ENCODE measurements at regions not wholly inside any gene's neighbourhood (a gene's known extent, or its start where the extent isn't known, plus 50 kb on each side); places are given as distances from the start of the nearest gene placed in this dataset.

DNA sequence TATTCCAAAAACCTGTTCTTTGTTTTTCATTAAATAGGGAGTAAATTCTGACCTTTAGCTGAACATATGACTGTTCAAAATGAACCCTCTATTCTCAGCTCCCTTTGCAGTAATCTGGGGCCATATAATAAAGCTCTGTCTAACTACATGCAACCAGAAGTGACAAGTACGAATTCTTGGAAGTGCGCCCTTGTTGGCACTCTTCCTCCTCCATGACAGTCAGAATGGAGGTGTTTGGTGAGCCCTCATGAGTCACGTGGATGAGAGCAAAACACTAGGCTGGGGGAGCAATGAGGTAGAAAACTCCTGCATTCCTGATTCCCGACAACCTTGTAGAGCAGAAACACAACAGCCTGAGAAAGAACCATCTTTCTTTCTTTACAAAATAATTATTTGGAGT, 552.9 kb downstream of the FBXO15 start:
- no peaks in the 10 kb centered on the region for H3K9me3 ChIP-seq
- no peaks in the 10 kb centered on the region for H3K27me3 ChIP-seq (ENCODE audit: low read depth)
- in situ Hi-C loops (cut with MboI; ENCODE audit: low sequenced_read_pairs) = no loop called here
- H3K4me1 ChIP-seq = no peaks in the 10 kb centered on the region
- DNase-seq (ENCODE audit: low spot score in 2 of 2) = no peak
- H3K4me3 ChIP-seq = no peak overlapping the region
- H3K36me3 ChIP-seq (replicated peaks) = no peaks in the 10 kb centered on the region

DNA sequence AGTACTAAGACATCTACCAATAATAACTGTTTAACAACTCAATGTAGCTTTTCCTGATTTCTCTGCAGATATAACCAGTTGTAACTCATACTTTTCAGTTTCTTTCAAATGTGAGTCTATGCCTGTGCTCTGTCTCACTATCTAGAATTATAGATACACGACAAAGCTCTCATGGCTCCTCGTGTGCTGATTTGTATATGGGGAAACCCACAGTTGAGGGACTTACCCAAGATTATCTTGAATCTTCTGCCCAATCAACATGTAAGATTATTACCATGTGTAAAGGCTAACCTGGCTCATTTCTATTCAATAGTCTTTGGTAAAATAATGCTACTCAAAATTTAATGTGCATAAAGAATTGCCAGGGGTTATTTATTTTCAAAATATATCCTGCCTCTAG, 554.4 kb downstream of the FBXO15 start:
- Histone ChIP-seq H3K9me3 (no peaks in the 10 kb centered on the region), H3K4me3 (no peak overlapping the region), H3K27me3 (ENCODE audit: low read depth) (no peaks in the 10 kb centered on the region), H3K4me1 (no peaks in the 10 kb centered on the region), H3K36me3 (replicated peaks) (no peaks in the 10 kb centered on the region)
- no peak for DNase-seq (ENCODE audit: low spot score in 2 of 2)
- in situ Hi-C loops (cut with MboI; ENCODE audit: low sequenced_read_pairs) = no loop called here

- H3K36me3 ChIP-seq (replicated peaks) = no peaks in the 10 kb centered on the region
- H3K4me3 ChIP-seq = no peak overlapping the region
- no peak for DNase-seq (ENCODE audit: low spot score in 2 of 2)
- no peaks in the 10 kb centered on the region for H3K4me1 ChIP-seq
- H3K9me3 ChIP-seq = no peaks in the 10 kb centered on the region
- in situ Hi-C loops (cut with MboI; ENCODE audit: low sequenced_read_pairs) = no loop called here
- H3K27me3 ChIP-seq (ENCODE audit: low read depth) = no peaks in the 10 kb centered on the region
Observed at GRCh38 chr18:73590950-73591349, 556.7 kb downstream of the FBXO15 start.

DNA sequence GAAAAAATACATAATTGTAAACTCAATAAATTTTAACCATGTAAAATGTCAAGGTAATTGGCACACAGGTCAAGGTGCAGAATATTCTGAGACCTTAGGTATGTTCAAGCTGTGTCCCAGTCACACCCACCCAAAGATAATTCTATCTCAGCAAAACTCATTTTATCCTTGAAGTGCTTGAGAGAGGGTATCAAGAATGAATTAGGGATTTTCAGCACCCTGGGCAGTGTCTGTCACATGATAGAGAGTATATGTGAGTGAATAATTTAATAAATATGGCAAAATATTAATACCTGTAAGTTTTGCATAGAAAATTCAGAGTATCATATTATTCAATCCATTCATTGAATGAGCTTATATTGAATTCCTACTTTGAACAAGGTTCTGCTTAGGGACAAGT, 567.9 kb downstream of the FBXO15 start:
- Histone ChIP-seq H3K9me3 (no peaks in the 10 kb centered on the region; the same call in 1 of the 2 replicates), H3K4me3 (no peak overlapping the region), H3K4me1 (no peaks in the 10 kb centered on the region), H3K27me3 (ENCODE audit: low read depth) (no peaks in the 10 kb centered on the region), H3K36me3 (replicated peaks) (no peaks in the 10 kb centered on the region)
- no peak for DNase-seq (ENCODE audit: low spot score in 2 of 2)
- in situ Hi-C loops (cut with MboI; ENCODE audit: low sequenced_read_pairs) = no loop called here

DNA sequence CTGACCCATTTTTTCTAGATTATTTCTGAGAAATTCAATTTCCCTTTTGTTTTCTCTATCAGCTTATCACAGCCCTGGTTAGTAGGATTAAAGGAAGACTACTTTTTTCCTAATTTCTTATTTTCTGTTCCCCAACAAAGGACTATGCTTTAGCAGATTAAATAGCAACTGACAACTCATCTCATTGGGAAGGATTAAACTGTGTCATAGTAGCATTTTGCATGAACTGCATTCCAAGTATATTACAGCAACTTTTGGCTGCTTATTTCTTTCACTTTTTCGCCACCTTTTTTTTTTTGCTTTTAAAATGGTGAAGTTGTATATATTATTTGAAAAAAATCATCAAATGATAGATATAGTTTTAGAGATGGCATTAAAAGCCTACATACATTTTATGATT, 570.3 kb downstream of the FBXO15 start:
- no peaks in the 10 kb centered on the region for H3K4me1 ChIP-seq
- in situ Hi-C loops (cut with MboI; ENCODE audit: low sequenced_read_pairs) = no loop called here
- no peaks in the 10 kb centered on the region; the same call in 1 of the 2 replicates for H3K9me3 ChIP-seq
- H3K36me3 ChIP-seq (replicated peaks) = no peaks in the 10 kb centered on the region
- H3K4me3 ChIP-seq = no peak overlapping the region
- DNase-seq (ENCODE audit: low spot score in 2 of 2) = no peak
- H3K27me3 ChIP-seq (ENCODE audit: low read depth) = no peaks in the 10 kb centered on the region

DNA sequence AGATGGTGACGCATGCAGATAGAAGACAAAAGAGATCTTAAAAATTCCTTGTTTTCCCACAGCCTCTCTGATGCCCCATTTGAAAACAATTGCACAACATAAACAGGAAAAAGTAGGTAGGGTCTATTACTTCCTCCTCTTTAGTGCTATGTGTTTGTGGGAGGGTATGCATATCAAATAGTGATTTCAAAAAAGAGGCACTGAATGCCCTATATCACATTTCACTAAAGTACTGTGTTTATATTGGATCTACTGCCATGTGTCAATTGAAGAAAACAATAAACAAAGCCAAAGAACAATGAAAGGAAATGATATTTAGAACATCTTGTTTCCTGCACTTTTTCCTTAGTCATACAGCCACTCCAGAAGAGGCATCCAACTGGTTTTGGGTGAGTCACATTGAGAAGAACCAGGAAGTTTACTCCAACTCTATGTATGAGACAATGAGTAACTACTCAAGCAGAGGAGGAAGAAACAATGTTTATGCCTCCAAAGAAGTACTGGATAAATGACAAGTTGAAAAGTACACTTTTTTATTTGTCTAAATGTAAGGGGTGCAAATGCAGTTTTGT, 583.6 kb downstream of the FBXO15 start:
- no peak for DNase-seq (ENCODE audit: low spot score in 2 of 2)
- no peaks in the 10 kb centered on the region for H3K36me3 ChIP-seq (replicated peaks)
- in situ Hi-C loops (cut with MboI; ENCODE audit: low sequenced_read_pairs) = no loop called here
- H3K4me1 ChIP-seq = no peaks in the 10 kb centered on the region
- no peaks in the 10 kb centered on the region for H3K9me3 ChIP-seq
- no peak overlapping the region for H3K4me3 ChIP-seq
- H3K27me3 ChIP-seq (ENCODE audit: low read depth) = no peaks in the 10 kb centered on the region

DNA sequence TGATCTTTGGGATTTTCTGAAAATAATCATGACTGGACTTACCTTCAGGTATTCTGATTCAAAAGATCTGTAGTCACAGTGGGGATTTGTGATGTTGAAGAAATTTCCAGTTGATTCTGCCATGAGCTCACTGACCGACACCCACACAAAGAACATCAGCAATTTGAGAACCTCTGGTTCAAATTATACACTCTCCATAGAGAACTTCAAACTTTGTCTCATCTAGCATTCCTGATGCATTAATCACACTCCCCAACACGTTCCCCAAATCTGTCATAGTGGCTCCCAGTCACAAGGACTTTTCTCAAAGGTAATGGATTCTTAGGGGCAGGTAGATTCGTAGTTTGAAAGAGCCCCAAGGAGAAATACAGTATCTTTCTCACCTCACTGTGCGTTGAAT, 584.3 kb downstream of the FBXO15 start:
- no peaks in the 10 kb centered on the region for H3K27me3 ChIP-seq (ENCODE audit: low read depth)
- H3K9me3 ChIP-seq = no peaks in the 10 kb centered on the region
- DNase-seq (ENCODE audit: low spot score in 2 of 2) = no peak
- H3K36me3 ChIP-seq (replicated peaks) = no peaks in the 10 kb centered on the region
- in situ Hi-C loops (cut with MboI; ENCODE audit: low sequenced_read_pairs) = no loop called here
- H3K4me3 ChIP-seq = no peak overlapping the region
- H3K4me1 ChIP-seq = no peaks in the 10 kb centered on the region

DNA sequence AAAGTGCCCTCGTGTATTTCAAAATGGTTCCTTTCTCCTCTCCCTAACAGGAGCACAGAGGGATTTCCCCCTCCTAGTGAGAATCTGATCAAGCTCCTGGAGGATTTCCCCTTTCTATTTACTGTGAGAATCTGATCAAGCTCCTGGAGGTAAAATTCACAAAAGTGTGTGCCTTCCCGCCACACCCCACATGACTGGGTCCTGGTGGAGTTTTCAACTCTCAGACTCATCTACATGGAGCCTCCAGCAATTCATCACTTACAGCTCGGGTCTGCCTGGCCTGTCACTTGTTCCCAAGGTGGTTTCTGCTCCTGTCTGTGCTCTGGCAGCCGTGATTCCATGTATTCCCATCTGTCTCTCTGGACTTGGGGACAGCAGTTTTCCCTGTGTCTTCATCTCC, 590.7 kb downstream of the FBXO15 start:
- in situ Hi-C loops (cut with MboI; ENCODE audit: low sequenced_read_pairs) = no loop called here
- DNase-seq (ENCODE audit: low spot score in 2 of 2) = no peak
- Histone ChIP-seq H3K9me3 (no peaks in the 10 kb centered on the region), H3K36me3 (replicated peaks) (no peaks in the 10 kb centered on the region), H3K4me1 (no peaks in the 10 kb centered on the region), H3K27me3 (ENCODE audit: low read depth) (no peaks in the 10 kb centered on the region), H3K4me3 (no peak overlapping the region)

DNA sequence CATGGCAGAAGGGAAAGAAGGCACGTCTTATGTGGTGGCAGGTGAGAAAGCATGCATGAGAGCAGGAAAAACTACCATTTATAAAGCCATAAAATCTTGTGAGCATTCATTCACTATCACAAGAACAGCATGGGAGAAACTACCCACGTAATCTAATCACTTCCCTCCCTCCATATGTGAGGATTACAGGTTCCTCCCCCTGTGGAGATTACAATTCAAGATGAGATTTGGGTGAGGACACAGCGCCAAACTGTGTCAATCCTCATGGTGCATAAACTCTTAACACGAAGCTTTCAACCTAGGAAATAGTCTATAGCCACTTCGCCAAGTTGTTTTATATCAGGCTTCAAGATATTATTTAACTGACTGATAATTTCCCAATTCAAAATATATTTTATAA, 595.5 kb downstream of the FBXO15 start:
- DNase-seq (ENCODE audit: low spot score in 2 of 2) = no peak
- Histone ChIP-seq H3K36me3 (replicated peaks) (no peaks in the 10 kb centered on the region), H3K9me3 (no peaks in the 10 kb centered on the region), H3K4me3 (no peak overlapping the region), H3K27me3 (ENCODE audit: low read depth) (no peaks in the 10 kb centered on the region), H3K4me1 (no peaks in the 10 kb centered on the region)
- in situ Hi-C loops (cut with MboI; ENCODE audit: low sequenced_read_pairs) = no loop called here

DNA sequence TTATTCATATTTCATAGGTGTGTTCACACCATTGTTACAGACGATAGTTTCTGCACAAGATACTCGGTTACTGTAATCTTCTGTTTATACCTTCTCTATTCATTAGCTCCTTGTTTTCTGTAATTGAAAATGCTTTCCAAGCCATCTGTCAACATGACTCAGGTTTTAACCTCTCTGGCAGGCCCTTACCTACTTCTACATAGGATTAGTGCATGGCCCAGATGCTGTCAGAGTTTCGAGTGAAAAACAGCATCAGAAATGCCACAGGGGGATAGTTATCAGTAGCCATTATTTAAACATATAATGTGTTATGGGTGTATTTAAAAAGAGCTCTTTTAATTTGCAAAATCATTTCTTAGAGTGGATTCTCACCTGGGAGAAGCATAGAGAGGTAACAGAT, 596.4 kb downstream of the FBXO15 start:
- no peaks in the 10 kb centered on the region for H3K9me3 ChIP-seq
- H3K4me1 ChIP-seq = no peaks in the 10 kb centered on the region
- H3K27me3 ChIP-seq (ENCODE audit: low read depth) = no peaks in the 10 kb centered on the region
- H3K36me3 ChIP-seq (replicated peaks) = no peaks in the 10 kb centered on the region
- no peak overlapping the region for H3K4me3 ChIP-seq
- in situ Hi-C loops (cut with MboI; ENCODE audit: low sequenced_read_pairs) = no loop called here
- DNase-seq (ENCODE audit: low spot score in 2 of 2) = no peak

DNA sequence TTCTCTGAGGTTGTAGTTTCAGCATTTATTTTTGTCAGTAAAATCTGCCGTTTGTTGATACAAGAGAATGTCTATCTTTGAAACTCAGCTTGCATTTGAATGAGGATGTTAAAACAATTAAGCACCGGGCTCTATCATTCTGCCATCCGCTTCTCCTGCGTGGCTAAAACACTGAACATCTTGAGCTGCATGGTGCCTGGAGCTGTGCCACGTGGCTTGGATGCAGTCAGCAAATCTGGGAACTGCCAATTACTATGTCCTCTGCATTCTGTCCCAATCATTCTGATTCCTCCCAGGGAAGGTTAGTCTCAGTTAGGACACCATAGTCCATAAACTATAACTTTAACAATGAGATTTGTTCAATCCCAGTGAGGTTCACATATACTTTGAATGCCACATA, 598.4 kb downstream of the FBXO15 start:
- Histone ChIP-seq H3K4me1 (no peaks in the 10 kb centered on the region), H3K27me3 (ENCODE audit: low read depth) (no peaks in the 10 kb centered on the region), H3K36me3 (replicated peaks) (no peaks in the 10 kb centered on the region), H3K4me3 (no peak overlapping the region), H3K9me3 (no peaks in the 10 kb centered on the region)
- no peak for DNase-seq (ENCODE audit: low spot score in 2 of 2)
- in situ Hi-C loops (cut with MboI; ENCODE audit: low sequenced_read_pairs) = no loop called here

GRCh38 chr18:73545472-73545871, 602.2 kb downstream of the FBXO15 start:
- no peaks in the 10 kb centered on the region for H3K36me3 ChIP-seq (replicated peaks)
- DNase-seq (ENCODE audit: low spot score in 2 of 2) = no peak
- in situ Hi-C loops (cut with MboI; ENCODE audit: low sequenced_read_pairs) = no loop called here

GRCh38 chr18:73544617-73545016, 603.0 kb downstream of the FBXO15 start:
- in situ Hi-C loops (cut with MboI; ENCODE audit: low sequenced_read_pairs) = no loop called here
- Histone ChIP-seq H3K4me3 (no peak overlapping the region), H3K9me3 (no peaks in the 10 kb centered on the region), H3K4me1 (no peaks in the 10 kb centered on the region), H3K27me3 (ENCODE audit: low read depth) (no peaks in the 10 kb centered on the region), H3K36me3 (replicated peaks) (no peaks in the 10 kb centered on the region)
- DNase-seq (ENCODE audit: low spot score in 2 of 2) = no peak

More at GRCh38 chr18:73545472-73545871, 602.2 kb downstream of the FBXO15 start:
- H3K4me3 ChIP-seq = no peak overlapping the region
- no peaks in the 10 kb centered on the region for H3K27me3 ChIP-seq (ENCODE audit: low read depth)
- H3K4me1 ChIP-seq = no peaks in the 10 kb centered on the region
- H3K9me3 ChIP-seq = no peaks in the 10 kb centered on the region

DNA sequence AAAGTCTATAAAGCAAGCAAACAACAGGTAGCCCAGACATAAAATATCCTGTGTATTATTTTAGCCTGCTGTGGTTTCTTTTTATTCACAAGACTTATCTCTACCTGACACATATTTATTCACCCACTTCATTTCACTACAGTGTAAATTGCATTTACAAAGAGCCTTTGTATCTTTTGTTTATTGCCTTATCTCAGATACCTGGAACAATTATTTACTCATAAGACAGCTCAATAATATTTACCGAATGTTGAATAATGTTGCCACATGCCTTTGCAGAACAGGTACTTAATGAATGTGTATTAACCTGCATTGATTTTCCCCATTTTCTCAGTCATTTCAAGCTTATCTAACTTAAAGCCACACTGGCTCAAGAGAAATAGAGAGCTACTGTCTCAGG, 603.6 kb downstream of the FBXO15 start:
- Histone ChIP-seq H3K4me1 (no peaks in the 10 kb centered on the region), H3K4me3 (no peak overlapping the region), H3K36me3 (replicated peaks) (no peaks in the 10 kb centered on the region), H3K27me3 (ENCODE audit: low read depth) (no peaks in the 10 kb centered on the region), H3K9me3 (no peaks in the 10 kb centered on the region)
- no peak for DNase-seq (ENCODE audit: low spot score in 2 of 2)
- in situ Hi-C loops (cut with MboI; ENCODE audit: low sequenced_read_pairs) = no loop called here

DNA sequence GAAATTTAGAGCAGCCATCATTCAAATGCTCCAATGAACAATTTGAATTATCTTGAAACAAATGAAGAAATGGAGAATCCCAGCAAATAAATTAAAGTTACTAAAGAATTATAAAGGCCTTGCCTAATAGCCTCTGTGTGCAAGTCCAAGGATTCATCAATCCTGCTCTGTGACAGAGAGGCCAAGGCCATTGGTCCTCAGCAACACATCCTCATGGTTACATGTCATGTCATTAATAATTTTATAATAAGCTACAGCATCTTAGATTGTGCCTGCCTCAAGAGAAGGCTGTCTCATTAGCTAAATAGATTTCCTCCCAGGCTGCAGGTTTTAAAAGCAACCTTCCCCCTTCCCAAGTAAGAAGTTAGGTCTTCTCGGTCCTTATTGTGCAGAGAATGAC, 611.6 kb downstream of the FBXO15 start:
- Histone ChIP-seq H3K4me1 (no peaks in the 10 kb centered on the region), H3K4me3 (no peak overlapping the region), H3K27me3 (ENCODE audit: low read depth) (no peaks in the 10 kb centered on the region), H3K9me3 (no peaks in the 10 kb centered on the region), H3K36me3 (replicated peaks) (no peaks in the 10 kb centered on the region)
- DNase-seq (ENCODE audit: low spot score in 2 of 2) = no peak
- in situ Hi-C loops (cut with MboI; ENCODE audit: low sequenced_read_pairs) = no loop called here

Data from HAP-1 (cell line).